Caco-2 (cell line): ENCODE measurements at regions not wholly inside any gene's neighbourhood (a gene's known extent, or its start where the extent isn't known, plus 50 kb on each side); places are given as distances from the start of the nearest gene placed in this dataset.
"Not testable (repeated sequence)": the region's sequence is repeated elsewhere in the genome, so short reads cannot be mapped to it uniquely, and the experiment has no call there.

ENCODE experiments used
- BruUV-seq: library from RNA; stranded (reverse); fragments of 400-500 nt; replicated peaks from 2 replicates; lab custom pipeline; 2021; lab: Mats Ljungman, UMichigan
- CTCF ChIA-PET: fragments of 300-600 bp; sonication (Branson Sonifier 250); formaldehyde crosslinking; loops from one replicate; lab custom pipeline; 2022; ENCODE audit warnings: antibody characterized with exemption; lab: Charles Lee
- POLR2A ChIA-PET: fragments of 300-600 bp; sonication (Branson Sonifier 250); formaldehyde crosslinking; loops from one replicate; lab custom pipeline; 2022; ENCODE audit warnings: antibody characterized with exemption; lab: Charles Lee
- DNase-seq, 2 experiments: peaks; one replicate each; pipeline versions ENCODE4 v3.0.0 to v3.0.0-alpha.2; 2020 to 2022
- H3K27me3 ChIP-seq: replicated peaks from 2 replicates; pipeline ENCODE4 v1.6.0; 2011; ENCODE audit warnings: low read length; ENCODE audit not compliant: control insufficient read depth, insufficient read depth
- H3K36me3 ChIP-seq: 2 replicates; pipeline ENCODE4 v1.5.1; 2011; ENCODE audit warnings: low read length; ENCODE audit not compliant: control insufficient read depth, insufficient read depth
- H3K4me1 ChIP-seq: fragments of 250-450 bp; sonication (Bioruptor Pico); 2 replicates; pipeline ENCODE4 v1.5.1; 2020; ENCODE audit warnings: mild to moderate bottlenecking
- H3K4me3 ChIP-seq: 2 replicates; pipeline ENCODE4 v1.5.1; 2011; ENCODE audit warnings: low read depth, mild to moderate bottlenecking, control low read depth, low read length
- H3K9me3 ChIP-seq: fragments of 250-450 bp; sonication (Bioruptor Pico); 2 replicates; pipeline ENCODE4 v1.5.1; 2020; ENCODE audit warnings: mild to moderate bottlenecking, moderate library complexity
- H3K27ac Mint-ChIP-seq: one replicate; pipeline ENCODE4 v1.8.0; 2022; ENCODE audit warnings: mixed read lengths; ENCODE audit not compliant: unreplicated experiment
- H3K27me3 Mint-ChIP-seq: one replicate; pipeline ENCODE4 v1.8.0; 2022; ENCODE audit warnings: mixed read lengths; ENCODE audit not compliant: insufficient read depth, unreplicated experiment
- H3K36me3 Mint-ChIP-seq: one replicate; pipeline ENCODE4 v1.8.0; 2022; ENCODE audit warnings: mild to moderate bottlenecking, mixed read lengths; ENCODE audit not compliant: insufficient read depth, unreplicated experiment
- H3K4me1 Mint-ChIP-seq: one replicate; pipeline ENCODE4 v1.8.0; 2022; ENCODE audit warnings: low read depth, mixed read lengths; ENCODE audit not compliant: unreplicated experiment
- H3K4me3 Mint-ChIP-seq: one replicate; pipeline ENCODE4 v1.8.0; 2022; ENCODE audit warnings: mild to moderate bottlenecking, moderate library complexity, mixed read lengths; ENCODE audit not compliant: unreplicated experiment
- H3K9me3 Mint-ChIP-seq: one replicate; pipeline ENCODE4 v1.8.0; 2022; ENCODE audit warnings: mixed read lengths; ENCODE audit not compliant: unreplicated experiment
- intact Hi-C: fragments of 100-400 bp; cut with micrococcal nuclease; formaldehyde crosslinking; loops from one replicate; pipeline ENCODE4 v1.10.0; 2022; ENCODE audit not compliant: unreplicated experiment
- TF ChIP-seq, protein P1 (sequence below), 2 experiments: fragments of 200-600 bp in 1 of 2; IDR thresholded peaks; 1 replicate in 1 of 2; 2 replicates in 1 of 2; pipeline versions ENCODE4 v1.5.1 to v1.8.0; 2011 to 2022; ENCODE audit warnings: antibody characterized with exemption in 1 of 2, control low read depth in 1 of 2, inconsistent platforms in 1 of 2, low read depth in 1 of 2, low read length in 1 of 2, mild to moderate bottlenecking in 1 of 2, moderate library complexity in 1 of 2; ENCODE audit not compliant: insufficient read depth in 1 of 2, severe bottlenecking in 1 of 2, unreplicated experiment in 1 of 2

DNA sequence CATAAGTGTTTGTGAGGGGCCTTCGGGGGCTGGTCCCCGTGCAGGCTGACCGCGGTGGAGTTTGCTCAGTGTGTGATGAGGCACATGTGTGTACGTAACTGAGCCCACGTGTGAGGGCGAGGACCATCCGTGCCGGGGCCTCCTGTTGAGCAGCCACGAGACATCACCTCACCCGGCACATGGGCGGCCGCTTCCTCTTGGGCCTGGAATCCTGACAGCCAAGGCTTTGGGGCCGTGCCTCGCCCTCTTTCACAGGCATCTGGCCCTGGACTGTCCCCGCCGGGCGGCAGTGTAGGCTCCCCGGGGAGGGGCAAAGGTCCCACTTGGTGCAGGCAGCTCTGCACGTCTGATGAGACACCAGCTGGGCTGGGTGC lies 202.3 kb downstream of the DLL1 start:
- H3K4me3 ChIP-seq, result no peak overlapping the region
- intact Hi-C loops, result no loop called here
- H3K27me3 ChIP-seq, result no peaks in the 10 kb centered on the region
- TF ChIP-seq, protein P1, sequence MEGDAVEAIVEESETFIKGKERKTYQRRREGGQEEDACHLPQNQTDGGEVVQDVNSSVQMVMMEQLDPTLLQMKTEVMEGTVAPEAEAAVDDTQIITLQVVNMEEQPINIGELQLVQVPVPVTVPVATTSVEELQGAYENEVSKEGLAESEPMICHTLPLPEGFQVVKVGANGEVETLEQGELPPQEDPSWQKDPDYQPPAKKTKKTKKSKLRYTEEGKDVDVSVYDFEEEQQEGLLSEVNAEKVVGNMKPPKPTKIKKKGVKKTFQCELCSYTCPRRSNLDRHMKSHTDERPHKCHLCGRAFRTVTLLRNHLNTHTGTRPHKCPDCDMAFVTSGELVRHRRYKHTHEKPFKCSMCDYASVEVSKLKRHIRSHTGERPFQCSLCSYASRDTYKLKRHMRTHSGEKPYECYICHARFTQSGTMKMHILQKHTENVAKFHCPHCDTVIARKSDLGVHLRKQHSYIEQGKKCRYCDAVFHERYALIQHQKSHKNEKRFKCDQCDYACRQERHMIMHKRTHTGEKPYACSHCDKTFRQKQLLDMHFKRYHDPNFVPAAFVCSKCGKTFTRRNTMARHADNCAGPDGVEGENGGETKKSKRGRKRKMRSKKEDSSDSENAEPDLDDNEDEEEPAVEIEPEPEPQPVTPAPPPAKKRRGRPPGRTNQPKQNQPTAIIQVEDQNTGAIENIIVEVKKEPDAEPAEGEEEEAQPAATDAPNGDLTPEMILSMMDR (IDR thresholded peaks at IDR 0.05; ENCODE audit: insufficient read depth in 1 of 2, low read depth in 1 of 2, low read length in 1 of 2, severe bottlenecking in 1 of 2, unreplicated experiment in 1 of 2), result no peak
- H3K9me3 ChIP-seq, result no peaks in the 10 kb centered on the region
- ChIA-PET POLR2A (no interaction called here), CTCF (no interaction called here)
- DNase-seq, result peak in 1 of 2 experiments; percentile 33
- no peak overlapping the region for H3K27ac Mint-ChIP-seq
- H3K4me1 ChIP-seq, result no peaks in the 10 kb centered on the region
- H3K9me3 Mint-ChIP-seq, result no peaks in the 10 kb centered on the region
- peaks cover 11% of the 10 kb centered on the region for H3K4me1 Mint-ChIP-seq
- H3K4me3 Mint-ChIP-seq, result no peak overlapping the region
- H3K36me3 Mint-ChIP-seq, result peaks cover 6% of the 10 kb centered on the region
- H3K36me3 ChIP-seq, result no peaks in the 10 kb centered on the region
- BruUV-seq, result no TSS peak
- no peaks in the 10 kb centered on the region for H3K27me3 Mint-ChIP-seq

DNA sequence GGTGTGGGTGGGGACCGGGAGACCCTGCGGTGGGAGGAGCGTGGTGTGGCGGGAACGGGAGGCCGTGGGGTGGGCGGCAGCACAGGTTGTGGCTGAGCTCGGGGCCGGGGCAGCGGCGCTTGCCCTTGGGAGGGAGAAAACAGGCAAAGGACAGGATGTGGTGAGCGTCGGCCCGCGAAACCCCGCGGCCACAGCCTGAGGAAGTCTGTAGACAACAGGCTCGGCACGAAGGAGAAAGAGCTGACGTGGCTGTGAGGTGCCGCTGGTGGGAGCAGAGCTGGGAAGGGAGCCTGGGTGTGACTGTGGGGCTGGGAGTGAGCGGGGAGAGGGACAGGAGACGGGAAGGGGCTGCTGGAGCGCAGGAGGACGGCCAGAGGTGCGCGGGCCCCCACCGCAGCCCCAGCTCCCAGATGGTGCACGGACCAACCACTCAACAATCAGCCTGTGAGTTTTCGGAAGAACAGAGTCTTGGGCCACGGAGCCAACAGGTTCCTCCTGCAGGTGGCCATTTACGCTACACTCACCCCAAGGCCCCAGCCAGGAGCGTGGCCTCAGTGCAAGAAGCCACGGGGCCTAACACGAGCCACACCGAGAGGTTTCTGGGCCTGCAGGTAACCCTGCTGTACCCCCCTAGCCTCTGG lies 202.8 kb downstream of the DLL1 start:
- no peaks in the 10 kb centered on the region for H3K27me3 Mint-ChIP-seq
- no peak overlapping the region for H3K4me3 Mint-ChIP-seq
- intact Hi-C loops, result no loop called here
- TF ChIP-seq, protein P1 (IDR thresholded peaks at IDR 0.05; ENCODE audit: insufficient read depth in 1 of 2, low read depth in 1 of 2, low read length in 1 of 2, severe bottlenecking in 1 of 2, unreplicated experiment in 1 of 2), result no peak
- no peak overlapping the region for H3K4me3 ChIP-seq
- H3K9me3 ChIP-seq, result no peaks in the 10 kb centered on the region
- H3K36me3 Mint-ChIP-seq, result peaks cover 6% of the 10 kb centered on the region
- ChIA-PET CTCF (no interaction called here), POLR2A (no interaction called here)
- no peaks in the 10 kb centered on the region for H3K4me1 ChIP-seq
- DNase-seq, result peak in 1 of 2 experiments; percentile 29
- no TSS peak for BruUV-seq
- H3K27me3 ChIP-seq, result no peaks in the 10 kb centered on the region
- H3K36me3 ChIP-seq, result no peaks in the 10 kb centered on the region
- peak overlapping the region; percentile 32 for H3K27ac Mint-ChIP-seq
- H3K9me3 Mint-ChIP-seq, result no peaks in the 10 kb centered on the region
- peaks cover 11% of the 10 kb centered on the region for H3K4me1 Mint-ChIP-seq

DNA sequence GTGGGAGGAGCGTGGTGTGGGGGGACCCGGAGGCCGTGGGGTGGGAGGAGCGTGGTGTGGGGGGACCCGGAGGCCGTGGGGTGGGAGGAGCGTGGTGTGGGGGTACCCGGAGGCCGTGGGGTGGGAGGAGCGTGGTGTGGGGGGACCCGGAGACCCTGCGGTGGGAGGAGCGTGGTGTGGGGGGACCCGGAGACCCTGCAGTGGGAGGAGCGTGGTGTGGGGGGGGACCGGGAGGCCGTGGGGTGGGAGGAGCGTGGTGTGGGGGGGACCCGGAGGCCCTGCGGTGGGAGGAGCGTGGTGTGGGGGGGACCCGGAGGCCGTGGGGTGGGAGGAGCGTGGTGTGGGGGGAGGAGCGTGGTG lies 203.5 kb downstream of the DLL1 start:
- H3K36me3 ChIP-seq, CTCF ChIA-PET, H3K27ac Mint-ChIP-seq, H3K36me3 Mint-ChIP-seq, H3K4me1 ChIP-seq, H3K9me3 Mint-ChIP-seq, intact Hi-C loops, H3K9me3 ChIP-seq, H3K4me3 ChIP-seq, H3K4me3 Mint-ChIP-seq, H3K27me3 ChIP-seq, H3K27me3 Mint-ChIP-seq, POLR2A ChIA-PET, BruUV-seq: not testable (repeated sequence)
- peaks cover 11% of the 10 kb centered on the region for H3K4me1 Mint-ChIP-seq
- peak in 1 of 2 experiments; percentile 17 for DNase-seq
